IMR-90 (cell line): ENCODE measurements at regions not wholly inside any gene's neighbourhood (a gene's known extent, or its start where the extent isn't known, plus 50 kb on each side); places are given as distances from the start of the nearest gene placed in this dataset.
A peak's percentile ranks its signal among the peaks of the same experiment; 100 is the strongest.

Source experiments
- ATAC-seq: fragments of 200-7000 bp; cut with Tn5 transposase; 2 replicates; pipeline ENCODE4 v1.9.1; 2020; ENCODE audit warnings: low read depth, mild to moderate bottlenecking, moderate library complexity
- BruUV-seq: library from RNA; stranded (reverse); fragments of 400-500 nt; replicated peaks from 2 replicates; lab custom pipeline; 2021; lab: Mats Ljungman, UMichigan
- CTCF ChIA-PET: fragments of 300-600 bp; formaldehyde crosslinking; extraction: SDS; loops from one replicate; lab custom pipeline; 2021; ENCODE audit warnings: antibody characterized with exemption; lab: Yijun Ruan, JAX
- POLR2A ChIA-PET: fragments of 300-600 bp; sonication (Branson Sonifier 250); formaldehyde crosslinking; loops from one replicate; lab custom pipeline; 2022; ENCODE audit warnings: antibody characterized with exemption; ENCODE audit not compliant: unreplicated experiment; lab: Charles Lee
- DNase-seq: peaks from one replicate; pipeline ENCODE4 v3.0.0; 2013
- H2AFZ ChIP-seq: replicated peaks from 2 replicates; pipeline ENCODE3; 2013; ENCODE audit warnings: low read length, mild to moderate bottlenecking; ENCODE audit not compliant: poor library complexity
- H2AK5ac ChIP-seq: 2 replicates; pipeline ENCODE4 v1.6.1; 2013; ENCODE audit warnings: low read depth, low read length, inconsistent platforms
- H2AK9ac ChIP-seq: replicated peaks from 2 replicates; pipeline ENCODE3; 2013; ENCODE audit warnings: mild to moderate bottlenecking, low read depth, low read length, moderate library complexity; ENCODE audit not compliant: poor library complexity
- H2BK120ac ChIP-seq: 2 replicates; pipeline ENCODE4 v1.6.1; 2013; ENCODE audit warnings: low read depth, low read length, inconsistent platforms
- H2BK15ac ChIP-seq: 3 replicates; pipeline ENCODE4 v1.6.1; 2013; ENCODE audit warnings: low read depth, low read length, inconsistent platforms
- H2BK20ac ChIP-seq: 2 replicates; pipeline ENCODE4 v1.6.1; 2013; ENCODE audit warnings: low read depth, mild to moderate bottlenecking, inconsistent platforms, low read length, moderate library complexity
- H2BK5ac ChIP-seq: 2 replicates; pipeline ENCODE4 v1.6.1; 2013; ENCODE audit warnings: mild to moderate bottlenecking, low read depth, low read length, inconsistent platforms; ENCODE audit not compliant: poor library complexity, severe bottlenecking
- H3K14ac ChIP-seq: replicated peaks from 2 replicates; pipeline ENCODE4 v1.6.1; 2013; ENCODE audit warnings: low read depth, low read length, inconsistent platforms
- H3K18ac ChIP-seq: 2 replicates; pipeline ENCODE4 v1.6.1; 2013; ENCODE audit warnings: low read depth, low read length, control low read depth
- H3K23ac ChIP-seq: 2 replicates; pipeline ENCODE4 v1.6.1; 2013; ENCODE audit warnings: low read depth, low read length, inconsistent platforms
- H3K27ac ChIP-seq: 2 replicates; pipeline ENCODE4 v1.5.1; 2013; ENCODE audit warnings: mild to moderate bottlenecking, control low read depth, low read length; ENCODE audit not compliant: insufficient read depth
- H3K27me3 ChIP-seq: 2 replicates; pipeline ENCODE4 v1.6.1; 2013; ENCODE audit warnings: low read length; ENCODE audit not compliant: control insufficient read depth, insufficient read depth
- H3K36me3 ChIP-seq: 2 replicates; pipeline ENCODE4 v1.6.1; 2013; ENCODE audit warnings: low read length, mixed read lengths; ENCODE audit not compliant: control insufficient read depth, insufficient read depth
- H3K4ac ChIP-seq: 2 replicates; pipeline ENCODE4 v1.6.1; 2013; ENCODE audit warnings: low read depth, low read length, inconsistent platforms
- H3K4me1 ChIP-seq: 2 replicates; pipeline ENCODE4 v1.6.1; 2013; ENCODE audit warnings: low read length, mixed read lengths; ENCODE audit not compliant: control insufficient read depth, insufficient read depth
- H3K4me2 ChIP-seq: 2 replicates; pipeline ENCODE4 v1.6.1; 2013; ENCODE audit warnings: low read depth, mild to moderate bottlenecking, control low read depth, low read length, moderate library complexity
- H3K4me3 ChIP-seq: 2 replicates; pipeline ENCODE4 v1.5.1; 2013; ENCODE audit warnings: low read depth, mild to moderate bottlenecking, control low read depth, low read length, moderate library complexity; ENCODE audit not compliant: insufficient read depth
- H3K56ac ChIP-seq: 2 replicates; pipeline ENCODE4 v1.6.1; 2013; ENCODE audit warnings: low read length, inconsistent platforms; ENCODE audit not compliant: insufficient read depth; ENCODE audit errors: extremely low read depth
- H3K79me1 ChIP-seq, 2 experiments: 2 replicates each; pipeline ENCODE4 v1.6.1; 2013; ENCODE audit warnings: low read length in 2 of 2, inconsistent platforms in 1 of 2, low read depth in 1 of 2
- H3K9ac ChIP-seq: 2 replicates; pipeline ENCODE4 v1.6.1; 2013; ENCODE audit warnings: low read depth, low read length, control low read depth
- H3K9me1 ChIP-seq: 2 replicates; pipeline ENCODE4 v1.6.1; 2013; ENCODE audit warnings: low read length, inconsistent platforms; ENCODE audit not compliant: insufficient read depth
- H3K9me3 ChIP-seq: 2 replicates; pipeline ENCODE4 v1.6.1; 2013; ENCODE audit warnings: low read length; ENCODE audit not compliant: control insufficient read depth, insufficient read depth
- H4K20me1 ChIP-seq: 2 replicates; pipeline ENCODE4 v1.6.1; 2013; ENCODE audit warnings: low read length, inconsistent platforms; ENCODE audit not compliant: insufficient read depth
- H4K5ac ChIP-seq: 2 replicates; pipeline ENCODE4 v1.6.1; 2013; ENCODE audit warnings: mild to moderate bottlenecking, low read depth, low read length, control low read depth
- H4K8ac ChIP-seq, 2 experiments: 2 replicates each; pipeline ENCODE4 v1.6.1; 2013; ENCODE audit warnings: low read depth in 2 of 2, low read length in 2 of 2, control low read depth in 1 of 2, inconsistent platforms in 1 of 2
- H4K91ac ChIP-seq: 2 replicates; pipeline ENCODE4 v1.6.1; 2013; ENCODE audit warnings: low read depth, low read length, inconsistent platforms; ENCODE audit not compliant: insufficient read depth
- NFE2L2 ChIP-seq: fragments of 150-350 bp; IDR thresholded peaks from 2 replicates; pipeline ENCODE4 v1.6.1; 2016; ENCODE audit warnings: low read depth, mild to moderate bottlenecking, low read length
- RAD21 ChIP-seq: IDR thresholded peaks from 2 replicates; pipeline ENCODE4 v1.6.1; 2012; ENCODE audit warnings: low read length, improper control_type of control experiment
- WGBS, 2 experiments: methylation state at CpG; one replicate each; pipeline versions ENCODE4 v1.1.5 to v1.1.7; 2013; ENCODE audit warnings: missing lambda C conversion rate in 2 of 2; ENCODE audit not compliant: insufficient read length in 1 of 2; ENCODE audit errors: extremely low coverage in 2 of 2; 5-methylcytosine and 5-hydroxymethylcytosine counted together
- dilution Hi-C: fragments of 300-500 bp; cut with HindIII; formaldehyde crosslinking; loops from one replicate; pipeline ENCODE4 v1.14.3; 2018; ENCODE audit warnings: low sequenced_read_pairs; ENCODE audit not compliant: unreplicated experiment
- in situ Hi-C: fragments of 300-500 bp; cut with MboI; formaldehyde crosslinking; loops from 3 replicates; pipeline ENCODE4 v1.14.3; 2019; ENCODE audit warnings: low sequenced_read_pairs, inconsistent platforms, mixed read lengths
- intact Hi-C: fragments of 100-400 bp; cut with micrococcal nuclease; formaldehyde crosslinking; loops from 2 replicates; pipeline ENCODE4 v1.10.0; 2022

DNA sequence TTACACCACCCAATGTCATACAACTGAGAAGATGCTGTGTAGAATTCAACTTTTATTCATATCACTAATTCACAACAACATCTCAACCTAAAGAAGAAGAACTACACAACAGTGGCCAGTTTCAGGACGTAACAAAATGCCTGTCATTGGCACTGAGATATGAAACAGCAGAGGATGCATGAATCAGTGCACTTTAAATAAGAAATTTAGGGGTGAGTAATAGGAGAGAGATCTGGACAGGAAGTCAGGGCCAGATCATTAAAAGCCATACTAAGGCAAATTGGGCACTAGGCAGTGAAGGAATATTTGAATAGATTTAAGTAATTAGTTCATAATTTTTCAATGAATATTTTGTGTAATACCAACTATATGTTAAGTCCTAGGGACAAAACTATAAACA, 510.5 kb downstream of the PLPP3 start:
- WGBS, 2 experiments = no CpG with 5 or more reads among the region's 1 CpG
- Histone ChIP-seq H4K8ac (no peak overlapping the region), H3K14ac (no peak overlapping the region; the same call in 1 of the 2 replicates), H3K9ac (no peak overlapping the region), H2AFZ (no peak overlapping the region), H3K27me3 (no peaks in the 10 kb centered on the region), H2AK9ac (no peak overlapping the region), H3K79me1 (no peaks in the 10 kb centered on the region), H3K36me3 (no peaks in the 10 kb centered on the region), H3K9me1 (no peaks in the 10 kb centered on the region; the same call in none of the 2 replicates), H3K4me3 (no peak overlapping the region), H3K27ac (no peak overlapping the region), H4K20me1 (no peaks in the 10 kb centered on the region), H3K23ac (no peak overlapping the region), H3K4me1 (peaks cover 9% of the 10 kb centered on the region), H3K18ac (no peak overlapping the region), H2BK5ac (no peak overlapping the region), H4K91ac (no peak overlapping the region), H2BK15ac (no peak overlapping the region; the same call in 1 of the 3 replicates), H2BK20ac (no peak overlapping the region; the same call in 1 of the 2 replicates), H2BK120ac (no peak overlapping the region), H4K5ac (no peak overlapping the region), H3K4ac (no peak overlapping the region; the same call in 1 of the 2 replicates), H3K9me3 (no peaks in the 10 kb centered on the region), H2AK5ac (no peak overlapping the region; the same call in 1 of the 2 replicates), H3K56ac (no peak overlapping the region), H3K4me2 (no peak overlapping the region)
- peak; percentile 40 for ATAC-seq
- in situ Hi-C loops = no loop called here
- peak; percentile 57; the same call in 1 of the 2 replicates for TF ChIP-seq NFE2L2
- no peak for TF ChIP-seq RAD21
- ChIA-PET CTCF (no interaction called here), POLR2A (no interaction called here)
- intact Hi-C loops = loop anchor here (10.0 kb wide), 2 partner anchors 416 to 564 kb away; no protein-coding TSS in a partner anchor
- dilution Hi-C loops = no loop called here
- DNase-seq = peak; percentile 68
- no TSS peak for BruUV-seq
